Mesothelial cell of epicardium (in vitro differentiated cells): ENCODE measurements at regions not wholly inside any gene's neighbourhood (a gene's known extent, or its start where the extent isn't known, plus 50 kb on each side); places are given as distances from the start of the nearest gene placed in this dataset.

ENCODE experiments used
- DNase-seq, 2 experiments: peaks; one replicate each; pipeline ENCODE4 v3.0.0; 2021; ENCODE audit warnings: low spot score in 2 of 2; ENCODE audit not compliant: unreplicated experiment in 2 of 2
- H3K27ac Mint-ChIP-seq: 2 replicates; pipeline ENCODE4 v1.8.0; 2021; ENCODE audit warnings: mixed read lengths
- H3K27me3 Mint-ChIP-seq: 2 replicates; pipeline ENCODE4 v1.8.0; 2021; ENCODE audit warnings: low read depth, mixed read lengths
- H3K36me3 Mint-ChIP-seq: 2 replicates; pipeline ENCODE4 v1.8.0; 2021; ENCODE audit warnings: mixed read lengths
- H3K4me1 Mint-ChIP-seq: 2 replicates; pipeline ENCODE4 v1.8.0; 2021; ENCODE audit warnings: mixed read lengths
- H3K4me3 Mint-ChIP-seq: 2 replicates; pipeline ENCODE4 v1.8.0; 2021; ENCODE audit warnings: mild to moderate bottlenecking, moderate library complexity, mixed read lengths
- H3K9me3 Mint-ChIP-seq: 2 replicates; pipeline ENCODE4 v1.8.0; 2021; ENCODE audit warnings: mixed read lengths
- CTCF ChIP-seq: fragments of 200-600 bp; sonication (generic); IDR thresholded peaks from one replicate; pipeline ENCODE4 v1.5.0; 2021; ENCODE audit warnings: antibody characterized with exemption; ENCODE audit not compliant: unreplicated experiment

- H3K27me3 Mint-ChIP-seq: no peaks in the 10 kb centered on the region
- H3K4me1 Mint-ChIP-seq: no peaks in the 10 kb centered on the region
These were observed 159.3 kb upstream of the CNTNAP2 start for GRCh38 chr7:145957160-145957890.

GRCh38 chr7:145951566-145951965 is 165.0 kb upstream of the CNTNAP2 start:
- H3K4me1 Mint-ChIP-seq: no peaks in the 10 kb centered on the region
- no peak for DNase-seq

More at GRCh38 chr7:145957160-145957890, 159.3 kb upstream of the CNTNAP2 start:
- Mint-ChIP-seq H3K27ac (no peak overlapping the region), H3K4me3 (no peak overlapping the region), H3K36me3 (no peaks in the 10 kb centered on the region), H3K9me3 (peaks cover 3% of the 10 kb centered on the region)
- no peak for TF ChIP-seq CTCF
- DNase-seq: no peak

GRCh38 chr7:145928937-145929336 is 187.7 kb upstream of the CNTNAP2 start:
- TF ChIP-seq CTCF: no peak
- no peaks in the 10 kb centered on the region for H3K27me3 Mint-ChIP-seq
- H3K4me3 Mint-ChIP-seq: no peak overlapping the region
- peaks cover 23% of the 10 kb centered on the region for H3K9me3 Mint-ChIP-seq
- no peak for DNase-seq
- no peak overlapping the region for H3K27ac Mint-ChIP-seq
- no peaks in the 10 kb centered on the region for H3K36me3 Mint-ChIP-seq
- no peaks in the 10 kb centered on the region for H3K4me1 Mint-ChIP-seq

More at GRCh38 chr7:145951566-145951965, 165.0 kb upstream of the CNTNAP2 start:
- Mint-ChIP-seq H3K4me3 (no peak overlapping the region), H3K27me3 (no peaks in the 10 kb centered on the region), H3K36me3 (no peaks in the 10 kb centered on the region), H3K27ac (no peak overlapping the region), H3K9me3 (peaks cover 17% of the 10 kb centered on the region)
- TF ChIP-seq CTCF: no peak

- no peak for TF ChIP-seq CTCF
- Mint-ChIP-seq H3K9me3 (peaks cover 28% of the 10 kb centered on the region), H3K27ac (no peak overlapping the region), H3K36me3 (no peaks in the 10 kb centered on the region), H3K4me3 (no peak overlapping the region), H3K4me1 (no peaks in the 10 kb centered on the region), H3K27me3 (no peaks in the 10 kb centered on the region)
- no peak for DNase-seq
These were observed 196.9 kb upstream of the CNTNAP2 start for GRCh38 chr7:145919712-145920111.

- no peak overlapping the region for H3K27ac Mint-ChIP-seq
- no peaks in the 10 kb centered on the region for H3K36me3 Mint-ChIP-seq
- H3K4me3 Mint-ChIP-seq: no peak overlapping the region
- TF ChIP-seq CTCF: no peak
- no peaks in the 10 kb centered on the region for H3K4me1 Mint-ChIP-seq
- peaks cover 26% of the 10 kb centered on the region for H3K9me3 Mint-ChIP-seq
- DNase-seq: no peak
- H3K27me3 Mint-ChIP-seq: no peaks in the 10 kb centered on the region
These were observed 199.8 kb upstream of the CNTNAP2 start for GRCh38 chr7:145916776-145917175.
